ENCODE measurements at regions not wholly inside any gene's neighbourhood (a gene's known extent, or its start where the extent isn't known, plus 50 kb on each side); places are given as distances from the start of the nearest gene placed in this dataset.

GRCh38 chr7:54960517-54960916 is 58.3 kb upstream of the EGFR start:
- intact Hi-C loops (cut with micrococcal nuclease; ENCODE audit: unreplicated experiment) (no loop called here), in situ Hi-C loops (cut with HindIII; ENCODE audit: low pct_unique_long_range_greater_than_20kb, low sequenced_read_pairs) (no loop called here)
- ChIA-PET POLR2A (no interaction called here), CTCF (interaction anchor here (0.7 kb wide), 1 partner anchor 137 kb away, joined by 4 read pairs; no protein-coding TSS in a partner anchor)
- no peaks in the 10 kb centered on the region for H3K9me3 ChIP-seq (ENCODE audit: control insufficient read depth, insufficient read depth, low read depth, low read length)
- no peak for TF ChIP-seq POLR2AphosphoS5 (IDR thresholded peaks at IDR 0.05; ENCODE audit: low read depth, low read length)
- H3K4me3 ChIP-seq (ENCODE audit: low read depth in 2 of 2, low read length in 2 of 2) = no peak overlapping the region
- H3K27ac ChIP-seq (ENCODE audit: low read length) = no peak overlapping the region
- BruUV-seq (replicated peaks) = no TSS peak
- DNase-seq (ENCODE audit: low read depth, low spot score) = no peak
- H3K36me3 ChIP-seq (ENCODE audit: control insufficient read depth, insufficient read depth, low read length) = no peaks in the 10 kb centered on the region
- H3K4me1 ChIP-seq (ENCODE audit: control insufficient read depth, insufficient read depth, low read length) = no peaks in the 10 kb centered on the region
- ATAC-seq = no peak
- no peaks in the 10 kb centered on the region for H3K27me3 ChIP-seq (ENCODE audit: control insufficient read depth, insufficient read depth, low read length)

GRCh38 chr7:54961391-54961790 is 57.4 kb upstream of the EGFR start:
- Histone ChIP-seq H3K27me3 (ENCODE audit: control insufficient read depth, insufficient read depth, low read length) (no peaks in the 10 kb centered on the region), H3K36me3 (ENCODE audit: control insufficient read depth, insufficient read depth, low read length) (no peaks in the 10 kb centered on the region), H3K9me3 (ENCODE audit: control insufficient read depth, insufficient read depth, low read depth, low read length) (no peaks in the 10 kb centered on the region), H3K4me1 (ENCODE audit: control insufficient read depth, insufficient read depth, low read length) (no peaks in the 10 kb centered on the region), H3K27ac (ENCODE audit: low read length) (no peak overlapping the region), H3K4me3 (ENCODE audit: low read depth in 2 of 2, low read length in 2 of 2) (no peak overlapping the region)
- no peak for TF ChIP-seq CTCF (IDR thresholded peaks at IDR 0.05)
- TF ChIP-seq TCF7L2 (IDR thresholded peaks at IDR 0.05; ENCODE audit: low read depth, low read length) = no peak
- no peak for TF ChIP-seq SIN3A (IDR thresholded peaks at IDR 0.05; ENCODE audit: borderline replicate concordance, insufficient read depth, low read depth, low read length)
- TF ChIP-seq REST (IDR thresholded peaks at IDR 0.05; ENCODE audit: insufficient read depth in 1 of 2, low read depth in 2 of 2, low read length in 1 of 2) = no peak
- no peak for ATAC-seq
- CTCF ChIA-PET = no interaction called here
- no TSS peak for BruUV-seq (replicated peaks)
- intact Hi-C loops (cut with micrococcal nuclease; ENCODE audit: unreplicated experiment) (no loop called here), in situ Hi-C loops (cut with HindIII; ENCODE audit: low pct_unique_long_range_greater_than_20kb, low sequenced_read_pairs) (no loop called here)
- no peak for DNase-seq (ENCODE audit: low read depth, low spot score)
- POLR2A ChIA-PET = no interaction called here

GRCh38 chr7:54963155-54963554 is 55.7 kb upstream of the EGFR start:
- Histone ChIP-seq H3K36me3 (ENCODE audit: control insufficient read depth, insufficient read depth, low read length) (no peaks in the 10 kb centered on the region), H3K4me1 (ENCODE audit: control insufficient read depth, insufficient read depth, low read length) (0 out of 2 replicates have a peak, but pooled peaks cover 8% of the 10 kb centered on the region), H3K4me3 (ENCODE audit: low read depth in 2 of 2, low read length in 2 of 2) (no peak overlapping the region), H3K27ac (ENCODE audit: low read length) (no peak overlapping the region), H3K27me3 (ENCODE audit: control insufficient read depth, insufficient read depth, low read length) (no peaks in the 10 kb centered on the region), H3K9me3 (ENCODE audit: control insufficient read depth, insufficient read depth, low read depth, low read length) (no peaks in the 10 kb centered on the region)
- DNase-seq (ENCODE audit: low read depth, low spot score) = no peak
- ChIA-PET POLR2A (no interaction called here), CTCF (no interaction called here)
- no peak for TF ChIP-seq TCF7L2 (IDR thresholded peaks at IDR 0.05; ENCODE audit: low read depth, low read length)
- TF ChIP-seq CTCF (IDR thresholded peaks at IDR 0.05) = no peak
- no peak for TF ChIP-seq SIN3A (IDR thresholded peaks at IDR 0.05; ENCODE audit: borderline replicate concordance, insufficient read depth, low read depth, low read length)
- TF ChIP-seq POLR2AphosphoS5 (IDR thresholded peaks at IDR 0.05; ENCODE audit: low read depth, low read length) = no peak
- TF ChIP-seq REST (IDR thresholded peaks at IDR 0.05; ENCODE audit: insufficient read depth in 1 of 2, low read depth in 2 of 2, low read length in 1 of 2) = no peak
- ATAC-seq = no peak
- in situ Hi-C loops (cut with HindIII; ENCODE audit: low pct_unique_long_range_greater_than_20kb, low sequenced_read_pairs) (no loop called here), intact Hi-C loops (cut with micrococcal nuclease; ENCODE audit: unreplicated experiment) (no loop called here)
- BruUV-seq (replicated peaks) = no TSS peak

All from Panc1 (cell line).